ENCODE measurements at regions not wholly inside any gene's neighbourhood (a gene's known extent, or its start where the extent isn't known, plus 50 kb on each side); places are given as distances from the start of the nearest gene placed in this dataset.
"Not testable (repeated sequence)": the region's sequence is repeated elsewhere in the genome, so short reads cannot be mapped to it uniquely, and the experiment has no call there.

GRCh38 chr1:187605736-187606135 is 777.0 kb downstream of the PLA2G4A start:
- no peak overlapping the region for H3K4me3 ChIP-seq
- H3K9me3 ChIP-seq = peaks cover 3% of the 10 kb centered on the region; the same call in 1 of the 2 replicates
- H3K27me3 ChIP-seq = no peaks in the 10 kb centered on the region
- no peak for DNase-seq
- no peaks in the 10 kb centered on the region for H3K36me3 ChIP-seq

GRCh38 chr1:187615853-187616735 is 787.3 kb downstream of the PLA2G4A start:
- not testable (repeated sequence) for H3K9me3 ChIP-seq, H3K36me3 ChIP-seq, DNase-seq, H3K27me3 ChIP-seq, H3K4me3 ChIP-seq

GRCh38 chr1:187616830-187617229 is 788.1 kb downstream of the PLA2G4A start:
- not testable (repeated sequence) for H3K9me3 ChIP-seq, DNase-seq, H3K27me3 ChIP-seq, H3K36me3 ChIP-seq, H3K4me3 ChIP-seq

GRCh38 chr1:187617776-187618175 is 789.0 kb downstream of the PLA2G4A start:
- Histone ChIP-seq H3K9me3 (peaks cover 2% of the 10 kb centered on the region; the same call in 1 of the 2 replicates), H3K27me3 (no peaks in the 10 kb centered on the region), H3K36me3 (no peaks in the 10 kb centered on the region), H3K4me3 (no peak overlapping the region)
- DNase-seq = no peak

- Histone ChIP-seq H3K36me3 (no peaks in the 10 kb centered on the region), H3K27me3 (no peaks in the 10 kb centered on the region), H3K4me3 (no peak overlapping the region), H3K9me3 (peaks cover 2% of the 10 kb centered on the region; the same call in 1 of the 2 replicates)
- DNase-seq = no peak
Observed at GRCh38 chr1:187619175-187619574, 790.4 kb downstream of the PLA2G4A start.

GRCh38 chr1:187621951-187622350 is 793.2 kb downstream of the PLA2G4A start:
- peak; percentile 35 for DNase-seq
- Histone ChIP-seq H3K36me3 (no peaks in the 10 kb centered on the region), H3K9me3 (no peaks in the 10 kb centered on the region; the same call in 1 of the 2 replicates), H3K27me3 (no peaks in the 10 kb centered on the region), H3K4me3 (no peak overlapping the region)

- H3K36me3 ChIP-seq = no peaks in the 10 kb centered on the region
- no peaks in the 10 kb centered on the region for H3K27me3 ChIP-seq
- no peak for DNase-seq
- no peak overlapping the region for H3K4me3 ChIP-seq
- no peaks in the 10 kb centered on the region; the same call in 1 of the 2 replicates for H3K9me3 ChIP-seq
Observed at GRCh38 chr1:187622545-187622944, 793.8 kb downstream of the PLA2G4A start.

- Histone ChIP-seq H3K27me3 (no peaks in the 10 kb centered on the region), H3K4me3 (no peak overlapping the region), H3K9me3 (no peaks in the 10 kb centered on the region), H3K36me3 (no peaks in the 10 kb centered on the region)
- DNase-seq = no peak
Observed at GRCh38 chr1:187624812-187625545, 796.2 kb downstream of the PLA2G4A start.

- DNase-seq = no peak
Observed at GRCh38 chr1:187626056-187626455, 797.3 kb downstream of the PLA2G4A start.

GRCh38 chr1:187627516-187627915 is 798.8 kb downstream of the PLA2G4A start:
- Histone ChIP-seq H3K4me3 (no peak overlapping the region), H3K9me3 (peaks cover 4% of the 10 kb centered on the region; the same call in 1 of the 2 replicates), H3K36me3 (no peaks in the 10 kb centered on the region), H3K27me3 (no peaks in the 10 kb centered on the region)
- no peak for DNase-seq

More at GRCh38 chr1:187626056-187626455, 797.3 kb downstream of the PLA2G4A start:
- Histone ChIP-seq H3K9me3 (no peaks in the 10 kb centered on the region), H3K4me3 (no peak overlapping the region), H3K36me3 (no peaks in the 10 kb centered on the region), H3K27me3 (no peaks in the 10 kb centered on the region)

GRCh38 chr1:187629075-187629474 is 800.3 kb downstream of the PLA2G4A start:
- no peaks in the 10 kb centered on the region for H3K27me3 ChIP-seq
- no peak for DNase-seq

GRCh38 chr1:187630653-187631380 is 802.1 kb downstream of the PLA2G4A start:
- DNase-seq = no peak
- no peaks in the 10 kb centered on the region for H3K27me3 ChIP-seq
- H3K36me3 ChIP-seq = no peaks in the 10 kb centered on the region
- H3K9me3 ChIP-seq = peaks cover 4% of the 10 kb centered on the region; the same call in 1 of the 2 replicates
- no peak overlapping the region for H3K4me3 ChIP-seq

More at GRCh38 chr1:187629075-187629474, 800.3 kb downstream of the PLA2G4A start:
- Histone ChIP-seq H3K4me3 (no peak overlapping the region), H3K9me3 (peaks cover 4% of the 10 kb centered on the region; the same call in 1 of the 2 replicates), H3K36me3 (no peaks in the 10 kb centered on the region)

GRCh38 chr1:187631381-187631675 is 802.6 kb downstream of the PLA2G4A start:
- no peaks in the 10 kb centered on the region for H3K36me3 ChIP-seq
- peaks cover 4% of the 10 kb centered on the region; the same call in 1 of the 2 replicates for H3K9me3 ChIP-seq
- DNase-seq = no peak
- no peaks in the 10 kb centered on the region for H3K27me3 ChIP-seq
- no peak overlapping the region for H3K4me3 ChIP-seq

- no peak for DNase-seq
- no peak overlapping the region for H3K4me3 ChIP-seq
- H3K27me3 ChIP-seq = no peaks in the 10 kb centered on the region
- H3K36me3 ChIP-seq = no peaks in the 10 kb centered on the region
- H3K9me3 ChIP-seq = peaks cover 4% of the 10 kb centered on the region; the same call in 1 of the 2 replicates
Observed at GRCh38 chr1:187631984-187632383, 803.2 kb downstream of the PLA2G4A start.

GRCh38 chr1:187634940-187635339 is 806.2 kb downstream of the PLA2G4A start:
- Histone ChIP-seq H3K27me3 (no peaks in the 10 kb centered on the region), H3K9me3 (peaks cover 4% of the 10 kb centered on the region; the same call in 1 of the 2 replicates), H3K4me3 (no peak overlapping the region), H3K36me3 (no peaks in the 10 kb centered on the region)
- no peak for DNase-seq

- Histone ChIP-seq H3K9me3 (no peaks in the 10 kb centered on the region), H3K27me3 (no peaks in the 10 kb centered on the region), H3K36me3 (no peaks in the 10 kb centered on the region), H3K4me3 (no peak overlapping the region)
- no peak for DNase-seq
Observed at GRCh38 chr1:187638733-187639434, 810.1 kb downstream of the PLA2G4A start.

Measured in MG63 (cell line).